HUDEP-2 (cell line): ENCODE measurements at regions not wholly inside any gene's neighbourhood (a gene's known extent, or its start where the extent isn't known, plus 50 kb on each side); places are given as distances from the start of the nearest gene placed in this dataset.

ENCODE experiments used
- DNase-seq, 76 experiments: peaks; one replicate each; lab custom pipeline; 2025; ENCODE audit not compliant: unreplicated experiment in 76 of 76; lab: John Stamatoyannopoulos, UW

DNA sequence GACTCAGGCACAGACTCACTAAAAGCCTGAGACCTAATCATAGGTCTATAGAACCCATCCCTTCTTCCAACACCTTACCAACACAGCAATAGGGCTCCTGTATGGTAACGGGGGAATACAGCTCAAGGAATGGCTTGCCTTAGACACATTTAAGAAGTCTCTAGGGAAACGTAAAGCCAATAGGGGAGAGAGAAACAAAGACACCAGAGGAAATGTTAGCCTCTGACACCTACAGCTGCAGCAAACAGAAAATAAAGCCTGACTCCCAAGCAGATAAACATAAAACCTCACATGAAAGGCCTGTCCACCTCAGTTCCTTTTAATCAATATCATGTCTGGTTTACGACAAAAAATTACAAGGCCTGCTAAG, 51.1 kb upstream of the NCOA1 start:
- DNase-seq = no peak

DNA sequence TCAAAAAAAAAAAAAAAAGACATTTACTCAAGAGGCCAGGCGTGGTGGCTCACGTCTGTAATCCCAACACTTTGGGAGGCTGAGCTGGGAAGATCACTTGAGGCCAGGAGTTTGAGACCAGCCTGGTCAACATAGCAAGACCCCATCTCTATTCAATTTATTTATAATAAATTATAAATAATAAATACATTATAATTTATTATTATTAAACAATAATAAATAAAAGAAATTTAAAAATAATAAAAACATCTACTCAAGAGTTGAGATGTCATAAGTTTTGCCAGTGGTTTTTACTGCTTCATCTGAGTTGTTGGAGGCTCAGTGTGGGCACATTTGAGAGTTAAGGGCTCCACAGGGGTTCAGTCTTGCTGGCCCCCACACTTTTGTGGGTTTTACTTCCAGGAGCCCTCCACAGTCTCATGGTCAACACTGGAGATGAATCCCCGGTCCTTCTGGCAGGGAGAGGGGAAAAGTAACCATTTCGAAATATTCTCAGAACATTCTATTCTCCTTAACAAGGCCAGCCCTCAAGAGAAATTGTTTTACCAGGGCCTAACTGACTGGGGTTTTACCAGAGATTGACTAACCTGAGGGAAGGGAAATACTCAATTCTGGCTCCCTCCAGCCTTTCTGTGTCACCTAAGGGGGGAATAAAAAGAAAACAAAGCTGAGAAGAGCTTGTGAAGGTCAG, 51.6 kb upstream of the NCOA1 start:
- no peak for DNase-seq

DNA sequence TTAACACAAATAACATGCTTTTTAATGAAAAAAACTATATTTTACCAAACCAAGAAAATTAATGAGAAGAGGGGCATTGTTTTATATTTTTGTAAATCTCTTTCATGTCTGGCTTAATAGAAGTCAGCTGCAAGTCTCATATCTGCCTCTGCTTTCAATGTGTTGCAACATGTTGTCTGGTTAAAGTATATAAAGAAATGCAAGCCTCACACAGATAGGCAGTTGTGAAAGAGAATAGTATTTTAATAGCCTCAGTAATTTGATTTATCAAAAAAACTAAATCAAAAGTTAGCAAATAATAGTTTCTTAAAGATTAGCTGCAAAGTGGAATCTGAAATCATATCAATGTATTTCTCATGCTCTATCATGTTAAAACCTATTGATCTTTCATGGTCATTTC, 52.9 kb upstream of the NCOA1 start:
- DNase-seq = no peak

DNA sequence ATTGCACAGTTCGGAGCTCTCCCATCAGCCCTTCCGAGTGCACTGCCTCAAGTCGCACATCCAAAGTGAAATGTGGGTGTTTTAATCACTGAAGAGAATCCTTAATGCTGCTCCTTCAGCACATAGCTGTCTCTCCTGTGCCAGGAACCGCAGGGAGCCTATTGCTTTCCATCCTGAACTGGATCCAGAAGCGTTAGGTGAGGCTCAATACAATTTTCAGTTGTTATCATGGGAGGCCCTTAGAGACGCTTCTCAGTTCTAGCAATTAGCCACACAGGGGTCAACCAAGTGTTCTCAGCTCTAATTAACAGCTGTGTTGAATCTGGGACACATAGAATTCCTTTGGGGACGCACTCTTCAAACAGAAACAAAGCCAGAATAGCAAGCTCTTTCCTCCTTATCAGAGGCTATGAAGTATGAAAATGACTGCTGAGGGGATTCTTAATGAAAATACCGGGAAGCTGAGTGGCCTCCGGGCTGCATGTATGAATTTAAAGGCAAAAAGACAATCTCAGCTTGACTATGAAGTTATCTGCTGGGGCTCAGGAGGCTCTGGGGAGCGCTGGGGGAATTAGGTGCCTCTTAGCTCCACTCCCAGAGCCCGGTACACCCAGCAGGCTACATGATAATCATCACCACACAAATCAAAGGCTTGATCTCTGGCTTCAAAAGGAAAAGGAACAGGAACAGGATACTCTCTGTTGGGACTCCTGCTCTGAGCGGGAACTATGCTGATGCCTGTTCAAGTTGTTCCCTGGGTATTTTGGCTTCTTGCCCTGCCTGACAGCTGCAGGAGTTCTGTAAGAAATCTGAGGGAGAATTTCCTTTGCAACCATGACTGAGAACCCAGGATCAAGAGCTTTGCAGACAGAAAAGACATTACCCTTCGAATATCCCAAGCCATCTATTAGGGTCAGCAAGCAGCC, 55.4 kb upstream of the NCOA1 start:
- no peak for DNase-seq

DNA sequence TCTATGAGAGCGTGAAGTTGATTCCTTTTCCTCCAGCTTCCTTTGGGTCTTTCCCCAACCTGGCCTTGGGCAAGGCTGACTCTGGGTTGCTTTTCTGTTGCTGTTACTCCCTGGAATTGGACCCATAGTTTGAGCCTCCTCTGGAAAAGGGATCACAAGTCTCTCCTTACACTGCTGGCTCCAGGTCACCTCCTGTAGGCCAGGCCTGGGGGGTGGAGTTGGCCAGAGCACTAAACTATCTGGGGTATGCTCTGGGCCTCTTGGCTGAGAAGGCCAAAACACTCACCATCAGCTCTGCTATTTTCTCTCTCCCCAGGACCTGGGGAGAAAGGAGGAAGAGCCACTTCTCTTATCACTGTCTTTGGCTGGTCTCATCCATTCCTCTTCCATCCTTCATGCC, 56.5 kb upstream of the NCOA1 start:
- no peak for DNase-seq

DNA sequence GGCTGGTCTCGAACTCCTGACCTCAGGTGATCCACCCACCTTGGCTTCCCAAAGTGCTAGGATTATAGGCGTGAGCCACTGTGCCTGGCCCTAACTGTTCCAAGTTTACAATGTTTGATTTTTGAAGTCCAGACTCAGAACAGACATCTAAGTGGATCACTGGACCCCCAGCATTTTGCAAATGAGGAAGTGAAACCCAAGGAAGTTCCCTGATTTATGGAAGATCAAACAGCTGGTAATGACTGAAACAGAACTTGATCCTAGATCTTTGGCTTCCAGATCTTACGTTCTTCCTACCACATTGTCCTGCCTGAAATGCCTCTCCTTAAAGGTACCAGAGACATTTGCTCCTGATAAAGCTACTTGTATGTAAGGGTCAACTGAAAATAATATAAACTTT, 58.3 kb upstream of the NCOA1 start:
- DNase-seq = no peak

DNA sequence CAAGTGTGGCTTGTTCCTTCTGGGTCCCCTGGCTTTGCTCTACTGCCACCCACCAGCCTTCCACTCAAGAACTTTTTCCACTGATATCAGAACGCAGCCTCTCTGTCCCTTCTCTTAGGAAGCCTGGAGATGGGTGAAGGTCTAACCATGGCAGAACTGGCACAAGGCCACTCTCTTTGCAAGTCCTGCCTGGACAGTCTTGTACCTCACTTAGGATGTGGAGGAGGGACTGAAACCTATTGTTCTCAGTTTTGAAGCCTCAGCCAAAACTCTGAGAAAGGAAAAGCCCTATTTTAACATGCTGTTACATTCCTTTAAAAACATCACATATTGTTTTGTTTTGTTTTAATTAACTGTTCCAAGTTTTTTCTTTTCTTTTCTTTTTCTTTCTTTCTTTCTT, 58.9 kb upstream of the NCOA1 start:
- no peak for DNase-seq

DNA sequence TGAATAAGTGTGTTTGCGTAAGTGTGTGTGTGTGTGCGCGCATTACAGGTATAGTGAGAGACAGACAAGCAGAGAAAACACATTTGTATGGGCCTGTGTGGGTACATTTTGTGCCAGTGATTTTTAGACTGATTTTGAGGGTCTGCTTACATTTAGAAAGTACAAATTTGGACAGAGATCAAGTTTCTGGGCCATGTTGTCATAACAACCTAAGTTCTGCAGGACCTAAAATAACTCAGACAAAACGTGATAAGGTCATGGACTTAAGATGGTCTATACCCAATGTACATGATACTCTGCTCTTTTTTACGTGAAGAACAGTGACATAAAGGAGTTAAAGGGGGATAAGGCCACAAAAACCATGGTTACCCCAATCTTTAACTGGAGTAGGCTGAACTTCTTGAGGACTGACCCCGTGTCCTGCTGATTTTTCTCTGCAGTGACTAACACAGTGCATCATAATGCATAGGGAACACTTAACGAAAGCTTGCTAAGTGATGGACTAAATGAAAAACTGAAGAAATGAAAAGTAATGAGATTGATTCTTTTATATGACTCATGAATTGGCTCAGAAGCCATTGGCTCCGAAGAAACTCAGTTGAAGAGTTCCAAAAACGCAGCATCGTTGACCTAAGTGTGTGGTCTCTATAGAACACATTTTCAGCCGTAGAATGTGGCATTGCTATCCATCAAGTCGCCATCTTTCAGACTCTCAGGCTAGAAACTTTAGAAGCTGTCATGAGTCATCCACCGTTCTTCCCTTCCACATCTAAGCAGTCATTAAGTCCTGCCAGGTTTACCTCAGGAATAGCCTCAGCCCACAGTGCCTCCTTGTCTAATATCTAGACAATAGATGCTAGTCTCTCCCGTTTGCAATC, 61.6 kb upstream of the NCOA1 start:
- DNase-seq = no peak

DNA sequence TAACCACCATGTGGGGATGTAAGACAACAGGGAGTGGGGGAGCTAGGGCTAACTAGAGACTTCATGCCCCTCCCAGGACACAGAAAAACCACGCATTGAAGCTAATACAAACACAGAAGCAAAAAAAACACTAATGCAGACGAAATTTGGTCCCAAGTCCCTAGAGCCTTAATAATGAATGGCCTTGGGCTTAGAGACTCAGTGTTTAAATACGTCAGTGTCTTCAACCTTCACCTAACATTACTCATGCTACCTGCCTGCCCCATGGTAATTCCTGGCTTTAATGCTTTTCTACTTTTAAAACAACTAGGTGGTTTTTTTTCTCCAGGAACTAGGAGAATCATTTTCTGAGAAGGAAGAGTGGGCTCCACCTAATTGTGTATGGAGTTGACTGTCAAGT, 64.1 kb upstream of the ITSN2 start:
- no peak for DNase-seq

DNA sequence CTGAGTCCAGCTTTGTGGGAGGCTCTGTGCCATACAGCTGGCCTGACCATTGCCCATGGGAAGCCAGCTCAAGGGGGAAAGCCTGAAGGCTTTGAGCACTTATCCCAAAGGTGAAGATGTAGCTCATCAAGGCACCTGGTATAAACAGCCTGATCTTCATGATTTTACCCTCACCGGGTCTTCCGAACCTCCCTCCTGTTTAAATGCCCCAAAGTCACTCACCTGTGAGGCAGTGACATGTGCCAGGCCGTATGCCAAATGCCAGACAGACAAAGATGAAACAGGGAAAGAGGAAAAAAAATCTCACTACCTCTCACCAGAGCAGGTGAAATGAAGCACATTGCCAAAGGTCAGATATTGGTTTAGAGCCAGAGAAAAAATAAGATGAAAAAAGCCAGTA, 62.8 kb upstream of the ITSN2 start:
- no peak for DNase-seq

DNA sequence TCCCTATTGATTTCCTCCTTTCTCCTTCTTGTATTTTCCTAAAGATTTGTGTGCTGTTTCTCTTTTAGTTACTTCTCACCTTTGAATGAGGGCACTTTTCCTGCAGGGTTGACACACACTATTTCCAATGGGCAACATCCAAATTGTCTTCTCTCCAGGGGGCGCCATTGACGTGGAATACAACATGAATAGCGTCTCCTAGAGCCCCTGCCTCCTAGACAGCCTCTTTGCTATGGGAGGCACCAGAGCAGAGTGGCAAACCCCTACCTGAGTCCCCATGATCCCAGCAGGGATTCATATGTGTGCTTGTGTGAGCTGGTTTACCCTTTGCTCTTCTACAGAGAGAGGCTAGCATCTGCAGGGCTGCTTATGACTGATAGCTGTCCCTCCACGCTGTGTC, 61.3 kb upstream of the ITSN2 start:
- DNase-seq = peak in 63 of 76 experiments; percentile 4 to 76 (median 39)

DNA sequence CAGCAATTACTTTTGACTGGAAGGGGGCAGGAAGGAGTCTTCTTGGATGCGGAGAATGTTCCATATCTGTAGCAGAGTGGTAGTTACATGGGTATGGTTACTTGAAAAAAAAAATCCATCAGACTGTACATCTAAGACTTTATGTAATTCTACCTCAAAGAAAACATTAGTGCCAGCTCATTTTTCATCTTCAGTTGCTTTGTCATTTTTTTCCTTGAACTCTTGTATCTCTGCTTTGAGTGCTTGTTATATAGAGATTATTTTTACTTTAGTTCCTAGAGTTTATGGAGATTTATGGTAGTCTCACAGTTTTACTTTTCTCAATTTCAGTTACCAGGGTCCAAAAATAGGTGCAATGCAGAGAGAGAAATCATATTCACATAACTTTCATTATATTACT, 60.0 kb upstream of the ITSN2 start:
- DNase-seq = no peak

DNA sequence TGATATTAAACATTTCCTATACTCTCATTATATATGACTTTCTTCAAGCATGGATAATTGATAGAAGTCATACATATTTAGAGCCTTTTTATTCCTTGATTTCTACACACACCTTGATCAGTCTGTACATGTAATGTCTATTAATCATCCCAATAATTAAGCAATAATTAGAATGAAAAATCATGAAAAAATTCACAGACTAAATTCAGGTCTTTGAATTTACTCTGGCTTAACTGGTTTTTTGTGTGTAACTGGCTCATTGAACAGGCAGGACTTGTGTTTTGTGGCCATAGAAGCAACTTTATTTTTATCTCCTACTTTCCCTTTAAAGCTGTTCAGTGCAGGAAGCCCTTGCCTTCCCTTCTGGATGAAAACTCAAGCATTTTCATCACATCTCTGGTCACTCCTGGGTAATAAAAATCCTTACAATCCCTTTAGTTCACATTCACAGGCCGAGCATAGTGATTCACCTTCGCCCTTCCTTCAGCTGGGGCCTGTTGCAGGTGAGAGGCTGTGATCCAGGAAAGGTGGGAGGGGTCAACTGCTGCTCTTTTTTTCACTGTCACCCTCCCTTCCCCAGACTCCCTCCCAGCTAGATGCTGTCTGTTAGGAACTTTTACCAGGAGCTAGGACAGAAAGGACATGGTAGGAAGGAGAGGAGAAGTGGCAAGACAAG, 58.0 kb upstream of the ITSN2 start:
- no peak for DNase-seq

DNA sequence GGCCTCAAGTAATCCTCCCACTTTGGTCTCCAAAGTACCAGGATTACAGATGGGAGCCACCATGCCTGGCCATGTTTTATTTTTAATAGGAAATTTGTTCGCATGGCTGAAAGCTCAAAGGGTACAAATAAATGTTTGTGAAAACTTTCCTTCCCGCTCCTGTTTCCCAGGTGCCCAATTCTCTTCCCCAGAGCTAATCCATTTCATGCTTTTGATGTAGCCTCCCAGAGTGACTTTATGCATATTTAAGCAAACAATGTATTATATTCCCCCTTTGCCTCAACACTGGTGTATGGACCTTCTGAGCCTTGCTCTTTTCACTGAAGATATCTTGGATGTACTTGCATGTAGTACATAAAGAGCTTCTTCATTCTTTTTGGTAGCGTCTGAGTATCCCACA, 52.5 kb upstream of the ITSN2 start:
- no peak for DNase-seq

DNA sequence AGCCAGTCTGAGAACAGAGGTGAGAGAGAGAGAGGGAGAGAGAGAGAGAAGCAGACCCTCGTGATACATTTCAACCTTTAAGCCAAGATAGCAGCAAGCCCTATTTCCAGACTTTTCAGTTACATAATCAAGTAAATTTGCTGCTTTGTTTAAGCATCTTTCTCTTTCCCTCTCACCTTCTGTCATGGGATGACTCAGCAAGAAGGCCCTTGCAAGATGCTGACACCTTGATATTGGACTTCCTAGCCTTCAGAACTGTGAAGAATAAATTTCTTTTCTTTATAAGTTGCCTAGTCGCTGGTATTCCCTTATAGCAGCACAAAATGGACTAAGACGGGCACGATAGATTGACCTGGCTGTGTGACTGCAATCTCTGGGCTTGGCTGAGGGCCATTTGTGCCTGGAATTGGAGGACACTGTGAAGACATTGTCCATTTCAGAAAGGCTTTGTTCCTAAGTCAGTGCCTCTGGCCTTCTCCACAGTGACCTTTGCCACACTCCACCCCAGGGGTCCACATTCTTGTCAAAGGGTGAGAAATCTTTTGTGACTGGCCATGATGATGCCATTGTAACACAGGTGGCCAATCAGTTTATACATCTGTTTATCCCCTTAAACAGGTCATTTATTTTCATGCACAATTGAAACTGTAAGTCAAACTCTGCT, 51.3 kb upstream of the ITSN2 start:
- DNase-seq = no peak

DNA sequence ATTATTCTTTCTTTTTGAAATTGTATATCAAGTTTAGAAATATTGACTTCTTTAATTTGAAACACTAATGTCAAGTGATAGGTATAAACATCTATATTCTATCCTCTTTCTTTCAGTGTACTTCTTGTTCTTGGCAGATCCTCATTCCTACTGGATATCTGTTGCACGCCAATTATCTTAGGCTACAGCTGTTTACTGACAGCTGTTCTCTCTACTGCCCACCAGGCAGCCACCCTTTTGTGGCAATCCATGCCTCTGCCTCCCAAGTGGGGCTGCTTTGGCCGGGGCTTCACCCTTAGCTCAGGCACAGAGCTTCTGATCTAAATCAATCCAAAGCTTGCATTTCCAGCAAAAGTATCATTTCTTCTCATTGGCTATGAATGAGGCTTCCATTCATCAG, 50.6 kb upstream of the ITSN2 start:
- no peak for DNase-seq

DNA sequence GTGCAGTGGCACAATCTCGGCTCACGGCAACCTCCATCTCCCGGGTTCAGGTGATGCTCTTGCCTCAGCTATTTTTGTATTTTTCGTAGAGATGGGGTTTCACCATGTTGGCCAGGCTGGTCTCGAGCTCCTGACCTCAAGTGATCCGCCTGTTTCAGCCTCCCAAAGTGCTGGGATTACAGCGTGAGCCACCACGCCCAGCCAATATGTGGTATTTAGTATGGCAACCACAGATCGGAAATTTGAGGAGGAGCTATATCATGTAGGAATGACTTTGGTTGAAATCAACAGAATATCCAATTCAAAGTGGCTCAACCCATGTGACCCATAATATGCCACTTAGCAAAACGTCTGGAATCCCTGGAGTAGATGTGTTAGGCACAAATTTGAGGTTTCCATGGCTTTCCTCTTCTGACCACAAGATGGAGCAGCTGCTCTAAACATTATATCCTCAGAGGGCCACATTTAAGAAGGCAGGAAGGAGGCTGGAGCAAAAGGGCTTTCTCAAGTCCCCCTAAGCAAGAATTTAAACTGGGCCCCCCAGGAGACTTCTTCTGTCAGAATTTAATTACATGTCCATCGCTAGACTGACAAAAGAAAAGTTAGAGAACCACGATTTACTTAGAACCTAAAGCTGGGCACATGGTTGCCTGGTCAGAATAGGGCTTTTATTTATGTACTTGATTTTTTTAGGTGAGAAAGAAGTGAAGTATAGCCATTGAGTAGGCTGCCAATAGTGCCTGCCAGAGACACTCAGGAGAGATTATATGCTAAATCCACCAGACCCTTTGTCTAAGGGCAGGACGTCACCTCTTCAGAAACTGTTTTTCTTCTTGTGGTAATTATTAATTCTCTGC, 49.6 kb upstream of the ITSN2 start:
- DNase-seq = peak in 43 of 76 experiments; percentile 2 to 67 (median 32)
